Ureter (tissue), 1 donor: ENCODE measurements at regions not wholly inside any gene's neighbourhood (a gene's known extent, or its start where the extent isn't known, plus 50 kb on each side); places are given as distances from the start of the nearest gene placed in this dataset.
"Not testable (repeated sequence)": the region's sequence is repeated elsewhere in the genome, so short reads cannot be mapped to it uniquely, and the experiment has no call there.

ENCODE experiments used
- DNase-seq: peaks from one replicate; pipeline ENCODE4 v3.0.0-alpha.2; 2020; ENCODE audit warnings: low spot score
- donor health status: DM: yes; HTN: yes; CAD: no.

DNA sequence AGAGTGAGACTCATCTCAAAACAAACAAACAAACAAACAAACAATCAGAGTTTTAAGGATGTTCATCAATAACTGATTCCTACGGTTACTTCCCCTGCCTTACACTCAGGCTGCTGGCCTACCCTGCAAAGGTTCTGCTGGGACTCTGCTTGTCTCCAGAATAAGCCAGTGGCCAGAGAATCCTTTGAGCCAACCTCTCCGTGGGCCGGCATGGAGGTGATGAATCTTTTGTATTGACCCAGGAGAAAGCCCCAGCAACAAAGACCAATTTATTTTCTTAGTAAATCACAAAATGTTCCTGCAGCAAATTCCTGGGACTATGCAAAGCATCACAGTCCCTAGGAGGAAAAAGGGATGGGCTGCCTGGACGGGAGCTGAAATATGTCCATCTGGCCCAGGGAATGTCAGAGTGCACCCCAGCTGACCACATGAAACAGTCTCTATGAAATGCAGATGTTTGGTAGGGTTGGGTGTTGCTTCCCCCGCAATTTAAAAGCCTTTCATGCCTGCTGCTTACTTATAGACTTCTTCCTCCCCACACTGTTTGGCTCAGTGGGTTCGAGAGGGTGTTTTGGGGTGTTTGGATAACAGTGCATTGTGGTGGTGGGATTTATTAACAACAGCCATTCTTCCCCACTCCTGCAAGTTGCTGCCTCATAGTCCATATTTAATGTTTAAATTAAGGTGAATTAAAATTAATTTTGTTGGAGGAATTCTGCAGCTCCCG, 185.9 kb upstream of the IRF2BP2 start:
- not testable (repeated sequence) for DNase-seq

DNA sequence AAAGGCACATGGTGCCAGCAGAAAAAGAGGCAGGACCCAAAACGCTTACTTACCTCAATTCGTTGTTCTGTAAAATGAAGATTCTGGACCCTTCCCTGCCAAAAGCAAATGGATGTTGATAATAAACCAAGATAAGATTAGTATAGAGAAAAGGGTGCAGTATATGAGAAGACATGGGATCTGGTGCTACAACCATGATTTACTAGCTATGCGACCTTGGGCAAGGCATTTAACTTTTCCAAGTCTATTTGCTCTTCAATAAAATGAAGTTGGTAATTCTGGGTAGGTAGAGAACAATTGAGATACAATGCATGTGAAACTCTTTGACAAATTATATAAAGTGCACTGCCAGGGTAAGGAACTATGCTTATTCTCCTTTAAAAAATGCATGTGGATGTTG, 185.0 kb upstream of the IRF2BP2 start:
- not testable (repeated sequence) for DNase-seq

DNA sequence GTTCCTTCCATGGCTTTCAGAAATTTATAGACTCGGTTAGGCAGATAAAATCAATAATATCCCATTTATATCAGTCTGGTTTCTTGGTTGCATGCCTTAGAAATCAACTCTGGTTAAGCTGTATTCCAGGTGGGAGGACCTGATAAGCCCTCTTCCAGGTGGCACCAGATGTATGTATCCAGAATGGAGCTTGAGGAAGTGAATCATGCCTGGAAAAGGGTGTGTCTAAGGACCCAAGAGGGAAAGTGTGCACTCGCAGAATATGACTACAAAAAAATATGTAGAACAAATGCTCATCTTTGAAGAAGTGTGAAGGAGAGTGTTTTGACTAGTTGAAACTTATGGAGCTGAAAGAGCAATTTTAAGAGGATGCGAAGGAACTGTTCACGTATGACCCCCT, 184.5 kb upstream of the IRF2BP2 start:
- DNase-seq = not testable (repeated sequence)

DNA sequence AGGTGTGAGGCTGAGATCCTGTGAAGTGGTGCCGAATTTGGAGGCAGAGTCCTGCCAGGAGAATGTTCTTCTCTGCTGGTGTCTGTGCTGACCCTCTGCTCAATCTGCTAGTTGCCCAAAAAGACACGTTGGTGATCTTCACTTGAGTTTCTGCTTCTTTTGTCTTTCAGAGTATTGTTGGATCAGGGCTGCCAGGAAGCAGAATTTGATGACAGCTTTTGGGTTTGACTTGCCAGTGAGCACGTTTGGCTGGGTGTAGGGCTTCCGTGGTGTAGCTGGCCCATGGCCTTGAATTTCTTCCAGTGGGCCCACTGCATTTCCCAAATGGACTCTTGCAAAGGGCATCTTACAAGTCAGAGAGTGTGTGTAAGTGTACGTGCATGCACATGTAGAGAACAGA, 183.9 kb upstream of the IRF2BP2 start:
- DNase-seq = not testable (repeated sequence)

DNA sequence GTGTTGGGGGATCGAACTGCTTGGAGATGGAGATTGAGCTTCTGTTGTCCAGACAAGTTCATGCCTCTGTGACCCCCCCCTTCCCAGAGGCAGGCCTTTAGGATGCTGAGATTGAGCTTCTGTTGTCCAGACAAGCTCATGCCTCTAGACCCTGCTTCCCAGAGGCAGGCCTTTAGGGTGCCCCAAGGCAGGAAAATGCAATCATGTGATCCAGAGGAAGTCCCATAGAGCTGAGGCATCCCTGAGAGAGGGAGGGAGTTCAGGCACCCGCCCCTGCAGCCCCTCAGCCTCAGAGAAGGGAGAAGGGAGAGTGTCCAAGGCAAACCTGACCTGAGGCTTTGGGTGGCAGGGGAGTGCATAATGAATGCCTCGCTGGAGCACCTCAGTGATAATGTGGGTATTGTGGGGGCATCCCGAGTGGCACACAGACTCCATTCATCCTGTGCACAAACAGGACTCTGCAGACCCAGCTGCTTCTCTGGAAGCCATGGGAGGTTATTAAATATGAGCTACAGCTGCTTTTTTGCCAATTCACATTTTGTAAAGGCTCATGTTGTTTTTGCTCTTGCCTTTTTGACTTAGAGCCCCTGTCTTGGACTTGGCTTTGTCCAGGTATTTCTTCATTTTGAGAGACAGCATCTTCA, 182.4 kb upstream of the IRF2BP2 start:
- DNase-seq = not testable (repeated sequence)

DNA sequence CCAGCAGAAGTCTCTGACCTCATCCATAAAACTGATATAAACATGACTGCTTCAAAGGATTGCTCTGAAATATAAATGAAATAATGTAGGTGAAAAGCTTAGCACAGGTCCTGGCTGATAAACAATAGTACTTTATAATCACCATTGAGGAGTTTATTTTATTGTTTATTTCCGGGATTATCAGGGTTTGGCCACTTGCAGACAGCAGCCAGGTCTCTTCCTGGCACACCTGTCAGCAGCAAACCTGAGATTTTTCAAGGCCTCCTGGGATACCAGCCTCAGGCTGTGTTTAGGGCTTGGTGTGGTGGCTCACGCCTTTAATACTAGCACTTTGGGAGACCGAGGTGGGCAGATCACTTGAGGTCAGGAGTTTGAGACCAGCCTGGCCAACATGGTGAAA, 181.6 kb upstream of the IRF2BP2 start:
- DNase-seq = not testable (repeated sequence)

DNA sequence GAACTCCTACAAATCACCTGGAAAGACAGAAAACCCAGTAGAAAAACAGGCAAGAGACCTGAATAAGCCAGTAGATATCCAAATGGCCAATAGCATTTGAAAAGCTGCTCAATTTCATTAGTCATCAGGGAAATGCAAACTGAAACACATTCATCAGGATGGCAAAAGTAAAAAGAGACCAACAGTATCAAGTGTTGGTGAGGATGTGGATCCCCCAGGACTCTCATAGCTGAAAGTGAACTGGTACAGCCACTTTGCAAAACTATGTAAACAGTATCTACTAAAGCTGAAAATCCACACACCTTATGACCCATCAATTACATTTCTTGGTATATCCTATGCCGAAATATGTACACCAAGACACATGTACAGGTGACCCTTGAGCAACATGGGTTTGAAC, 180.4 kb upstream of the IRF2BP2 start:
- DNase-seq = not testable (repeated sequence)

DNA sequence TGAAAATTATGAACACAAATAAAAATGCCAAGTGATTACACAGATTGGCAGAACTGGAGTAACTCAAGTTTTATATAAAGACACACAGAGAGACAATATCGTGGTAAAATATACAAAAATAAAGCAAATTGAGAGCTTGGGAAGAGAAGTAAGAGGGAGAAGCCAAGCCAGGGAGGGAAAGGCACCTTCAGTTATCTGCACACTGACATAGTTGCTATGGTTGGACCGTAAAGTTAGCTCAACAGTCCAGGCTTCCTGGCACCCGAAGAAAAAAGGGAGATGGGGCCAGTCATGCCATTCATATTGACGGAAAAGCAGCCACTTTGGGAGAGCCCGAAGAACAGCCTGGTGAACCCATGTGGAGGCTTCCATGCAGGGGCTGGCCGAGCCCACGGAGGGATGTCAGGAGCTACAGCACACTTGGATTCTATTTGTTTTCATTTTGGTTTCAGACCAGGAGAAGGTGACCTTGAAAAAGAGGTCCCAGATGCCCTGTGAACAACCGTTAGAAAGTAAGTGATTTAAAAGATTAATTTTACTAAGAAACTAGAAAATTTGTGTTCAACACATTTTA, 177.1 kb upstream of the IRF2BP2 start:
- DNase-seq = not testable (repeated sequence)

DNA sequence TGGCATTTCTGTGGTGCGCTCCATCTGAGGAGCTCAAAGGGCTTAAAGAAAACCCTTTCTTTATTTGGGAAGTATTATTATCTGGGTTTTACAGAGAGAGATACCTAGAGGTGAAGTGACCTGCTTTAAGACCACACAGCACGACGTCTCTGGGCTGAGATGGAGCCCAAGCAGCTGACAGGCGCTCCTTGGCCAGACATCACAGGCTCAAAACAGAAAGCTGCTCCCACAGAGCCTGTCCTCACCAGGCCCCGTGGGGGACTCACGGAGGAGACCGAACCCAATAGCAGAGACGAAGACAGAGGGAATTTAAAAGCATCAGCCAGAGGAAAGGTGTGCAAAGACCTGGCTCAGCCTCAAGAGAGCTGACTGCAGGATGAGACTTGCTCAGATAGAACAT, 175.9 kb upstream of the IRF2BP2 start:
- DNase-seq = not testable (repeated sequence)

DNA sequence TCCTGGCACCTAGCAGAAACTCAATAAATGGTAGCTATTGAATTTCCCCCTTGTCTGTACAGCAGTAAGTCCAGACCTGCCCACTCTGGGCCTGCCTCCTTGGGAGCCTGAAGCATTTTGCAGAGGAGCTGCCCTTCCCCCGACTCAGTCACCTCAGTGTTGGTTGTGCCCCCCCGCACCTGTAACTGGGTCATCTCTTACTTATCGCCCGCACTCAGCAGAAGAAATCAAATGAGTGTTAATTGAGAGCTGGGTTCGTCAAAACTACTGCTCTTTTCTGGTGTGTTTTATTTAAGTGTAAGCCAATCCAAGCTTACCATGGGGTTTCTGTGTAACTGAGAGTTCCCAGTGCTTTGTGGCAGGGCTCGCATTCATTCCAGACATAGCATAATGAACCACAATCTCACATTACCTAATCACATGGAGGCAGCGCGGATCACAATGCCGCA, 175.5 kb upstream of the IRF2BP2 start:
- DNase-seq = not testable (repeated sequence)

DNA sequence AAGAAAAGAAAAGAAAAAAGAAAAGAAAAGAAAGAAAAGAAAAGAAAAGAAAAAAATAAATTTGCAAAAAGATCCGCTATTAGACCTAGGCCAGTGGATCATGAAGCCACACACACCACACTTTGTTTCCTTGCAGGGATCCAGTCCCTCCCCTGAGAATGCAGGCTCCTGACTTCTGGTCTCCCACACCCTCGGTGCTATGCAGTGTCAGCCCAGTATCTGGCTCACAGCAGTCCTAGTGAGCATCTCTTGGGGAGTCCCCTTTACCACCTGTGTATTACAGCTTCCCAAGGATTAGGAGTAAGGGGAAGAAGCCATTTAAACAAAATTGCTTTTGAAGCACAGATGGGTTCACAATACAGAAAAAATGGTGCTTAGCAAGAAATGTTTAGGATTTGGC, 174.1 kb upstream of the IRF2BP2 start:
- not testable (repeated sequence) for DNase-seq

DNA sequence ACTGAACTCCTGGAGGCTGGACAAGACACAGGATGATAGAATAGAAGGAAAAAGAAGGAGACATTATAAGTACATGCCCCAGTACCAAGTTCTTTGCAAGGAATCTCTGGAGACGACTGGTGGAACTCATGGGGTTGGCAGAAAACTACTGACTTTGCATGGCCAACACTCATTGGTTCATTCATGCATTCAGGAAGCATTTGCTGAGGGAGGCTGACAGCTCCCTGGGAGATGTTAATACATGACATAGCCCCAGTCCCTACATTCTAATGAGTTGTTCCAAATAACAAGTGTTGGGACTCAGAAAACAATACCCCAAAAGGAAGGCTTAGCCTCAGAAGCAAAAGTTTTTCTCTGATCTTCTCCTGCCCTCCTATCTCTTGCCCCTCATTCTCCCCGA, 172.8 kb upstream of the IRF2BP2 start:
- no peak for DNase-seq

DNA sequence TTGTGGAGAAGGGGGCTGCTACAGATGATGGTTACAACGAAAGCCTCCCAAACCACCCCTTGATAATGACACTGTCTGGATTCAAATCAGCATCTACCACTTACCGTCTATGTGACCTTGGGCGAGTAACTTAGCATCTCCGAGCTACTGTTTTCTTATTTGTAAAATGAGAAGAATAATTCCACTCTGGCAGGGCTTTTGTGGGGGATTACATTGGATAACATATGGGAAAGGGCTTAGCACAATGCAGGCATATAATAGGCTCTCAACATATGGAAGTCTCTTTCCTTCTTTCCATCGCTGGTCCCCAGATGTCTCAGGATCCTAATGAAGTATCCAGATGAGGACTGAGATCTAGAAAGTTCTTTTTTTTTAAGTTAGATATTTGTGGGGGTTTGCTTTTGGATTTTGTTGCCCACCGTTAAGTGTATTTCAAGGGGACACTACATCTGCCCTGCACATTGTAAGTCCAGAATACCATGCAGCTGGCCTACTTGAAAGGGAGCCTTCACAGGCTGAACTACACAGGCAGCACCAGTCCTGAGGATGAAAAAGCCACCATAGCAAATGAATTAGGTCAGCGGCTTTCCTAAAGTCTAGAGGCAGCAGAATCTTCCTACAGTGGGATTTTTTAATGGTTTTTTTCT, 172.2 kb upstream of the IRF2BP2 start:
- no peak for DNase-seq

DNA sequence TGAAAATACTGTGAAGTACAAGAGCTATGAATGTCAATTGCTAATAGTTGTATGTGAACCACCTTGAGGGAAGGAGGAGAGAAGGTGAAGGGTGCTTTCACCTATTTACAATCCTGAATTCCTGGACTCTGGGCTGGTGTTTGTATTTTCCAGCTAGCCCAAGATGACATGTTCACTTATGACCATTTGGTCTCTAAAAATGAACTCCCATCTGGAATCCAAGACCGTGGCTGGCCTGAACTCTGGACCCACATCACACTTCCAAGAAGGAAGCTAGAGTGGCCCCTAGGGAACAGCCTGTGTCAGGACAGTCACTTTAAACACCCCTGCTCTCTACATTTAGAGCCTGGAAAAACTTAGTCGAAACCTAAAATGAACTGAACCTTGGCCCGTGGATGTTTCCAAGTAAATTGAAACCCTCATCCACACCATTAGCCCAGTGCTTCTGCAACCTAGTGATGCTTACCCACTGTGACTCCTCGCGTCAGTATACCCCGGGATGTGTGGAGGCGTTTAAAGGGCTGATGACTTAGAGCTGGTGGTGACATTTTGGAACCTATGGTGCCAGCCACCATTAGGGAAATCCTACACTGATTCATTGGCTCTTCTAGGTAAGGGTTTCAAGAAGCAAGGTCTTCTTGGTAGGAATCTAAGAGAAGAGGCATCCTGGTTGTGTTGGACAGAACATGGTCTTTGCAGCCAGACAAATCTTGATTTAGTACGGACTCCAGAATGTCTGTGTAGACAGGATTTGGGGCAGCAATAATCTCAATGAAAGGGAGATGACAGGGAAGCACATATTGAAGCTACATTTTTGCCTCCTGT, 171.5 kb upstream of the IRF2BP2 start:
- peak; percentile 53 for DNase-seq

DNA sequence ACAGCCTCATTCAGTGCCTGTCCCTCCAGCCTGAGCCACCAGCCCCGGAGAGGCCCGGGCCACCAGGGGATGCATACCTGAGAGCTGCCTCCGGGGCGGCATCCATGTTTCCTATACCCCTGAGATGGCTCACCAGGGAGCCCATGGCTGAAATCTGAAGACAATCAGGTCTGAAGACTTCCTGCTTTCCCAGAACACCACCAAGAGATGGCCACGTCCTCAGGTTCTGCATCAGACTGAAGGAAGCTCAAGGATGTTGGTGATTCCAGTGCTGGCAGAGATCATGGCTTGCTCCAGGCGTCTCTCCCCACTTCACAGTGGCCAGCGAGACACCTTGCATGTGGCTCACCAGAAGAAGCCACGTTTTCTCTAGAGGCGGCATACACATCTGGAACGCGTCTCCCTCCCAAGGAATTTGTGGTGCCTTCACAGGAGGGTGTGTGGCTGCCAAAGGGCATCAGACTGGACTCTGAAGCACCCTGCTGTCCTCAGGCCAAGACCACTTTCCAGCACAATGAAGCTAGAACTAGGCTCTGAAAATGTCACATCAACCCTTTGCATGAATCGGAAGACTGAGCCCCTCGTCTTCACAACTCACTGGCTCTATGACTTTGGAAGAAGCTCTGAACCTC, 170.7 kb upstream of the IRF2BP2 start:
- DNase-seq = peak; percentile 59

DNA sequence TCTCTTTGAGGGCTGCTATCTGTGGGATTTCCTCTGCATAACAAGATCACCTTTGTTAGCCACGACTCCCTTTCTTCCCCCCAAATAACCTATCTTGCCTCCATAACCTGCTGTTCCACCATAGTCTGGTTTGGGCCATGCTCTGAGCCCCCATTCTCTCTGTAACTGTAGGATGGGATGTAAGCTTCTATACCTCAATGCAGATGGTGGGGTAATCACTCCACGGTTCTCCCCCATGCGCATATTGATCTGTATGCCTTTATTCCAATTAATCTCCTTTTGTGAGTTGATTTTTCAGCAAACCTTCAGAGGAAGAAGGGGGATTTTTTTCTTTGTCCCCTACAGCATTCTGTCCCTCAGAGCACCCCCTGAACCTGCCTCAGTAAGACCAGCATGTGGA, 170.1 kb upstream of the IRF2BP2 start:
- no peak for DNase-seq

DNA sequence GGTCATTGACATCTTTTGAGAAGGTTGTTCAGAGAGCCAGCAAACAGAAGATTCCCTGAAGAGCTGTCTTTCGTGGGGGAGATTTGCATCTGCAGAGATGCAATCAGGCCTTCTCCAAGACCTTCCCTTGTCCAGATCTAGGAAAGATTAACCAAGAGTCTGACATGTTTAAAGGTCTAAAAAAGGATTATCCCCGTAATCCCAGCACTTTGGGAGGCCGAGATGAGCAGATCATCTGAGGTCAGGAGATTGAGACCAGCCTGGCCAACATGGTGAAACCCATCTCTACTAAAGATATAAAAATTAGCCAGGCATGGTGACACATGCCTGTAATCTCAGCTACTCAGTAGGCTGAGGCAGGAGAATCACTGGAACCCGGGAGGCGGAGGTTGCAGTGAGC, 169.6 kb upstream of the IRF2BP2 start:
- peak; percentile 39 for DNase-seq

DNA sequence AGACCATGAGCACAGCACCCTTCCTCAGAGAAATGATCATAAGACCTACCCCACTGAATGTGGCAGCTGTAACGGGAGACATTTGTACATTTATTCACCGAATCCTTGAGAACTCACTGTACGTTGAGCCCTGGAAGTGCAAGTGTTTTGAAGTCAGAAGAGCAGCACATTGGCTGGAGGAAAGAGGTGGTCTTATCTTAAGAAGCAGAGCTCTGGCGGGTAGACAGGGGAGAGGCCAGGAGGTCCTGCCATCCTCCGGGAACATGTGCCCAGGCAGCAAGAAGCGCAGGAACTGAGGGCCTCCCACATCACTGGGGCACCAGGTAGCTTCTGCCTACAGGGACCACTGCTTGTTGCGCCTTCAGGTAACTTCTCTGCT, 169.2 kb upstream of the IRF2BP2 start:
- peak; percentile 52 for DNase-seq

DNA sequence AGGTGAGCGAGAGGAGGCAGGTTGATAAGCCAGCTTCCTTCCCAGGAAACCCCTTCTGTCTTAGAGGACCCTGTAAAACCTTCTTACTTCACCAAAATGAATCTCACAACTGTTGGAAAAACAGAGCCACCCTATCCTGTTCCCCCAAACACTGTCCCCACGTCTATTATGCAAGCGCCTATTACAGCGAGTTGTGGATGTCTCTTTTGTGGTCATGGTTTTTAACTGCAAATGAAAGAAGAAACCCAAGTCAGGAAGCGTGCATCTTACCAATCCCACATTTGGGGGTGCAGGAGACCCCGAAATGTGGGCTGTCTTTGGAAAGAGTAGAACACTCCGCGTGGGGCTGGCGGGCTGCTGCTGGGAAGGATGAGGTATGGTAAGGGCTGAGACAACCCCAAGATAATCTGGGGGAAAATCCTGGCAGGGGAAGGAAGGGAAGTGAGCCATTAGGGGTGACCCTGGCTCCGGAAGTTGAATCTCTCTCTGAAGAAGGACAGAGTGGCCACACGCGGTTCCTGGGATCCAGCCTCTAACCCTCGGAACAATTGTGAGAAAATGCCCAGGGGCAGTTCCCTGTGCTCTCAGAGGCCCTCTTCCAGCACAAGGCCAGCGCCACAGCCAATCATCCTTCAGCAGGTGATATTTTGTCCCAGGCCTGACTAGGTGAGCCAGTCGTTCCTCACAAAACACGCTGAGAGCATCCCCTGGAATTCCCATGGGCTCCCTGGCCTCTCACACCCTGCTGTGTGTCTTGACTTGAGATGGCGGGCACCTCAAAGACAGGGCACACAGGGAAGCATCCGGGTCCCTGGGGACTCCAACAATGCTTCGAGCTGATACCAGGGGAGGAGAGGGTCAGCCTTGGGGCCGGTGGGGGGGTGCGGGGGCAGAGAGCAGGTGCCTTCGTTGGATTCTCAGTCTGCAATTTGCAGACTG, 168.5 kb upstream of the IRF2BP2 start:
- peak; percentile 53 for DNase-seq

DNA sequence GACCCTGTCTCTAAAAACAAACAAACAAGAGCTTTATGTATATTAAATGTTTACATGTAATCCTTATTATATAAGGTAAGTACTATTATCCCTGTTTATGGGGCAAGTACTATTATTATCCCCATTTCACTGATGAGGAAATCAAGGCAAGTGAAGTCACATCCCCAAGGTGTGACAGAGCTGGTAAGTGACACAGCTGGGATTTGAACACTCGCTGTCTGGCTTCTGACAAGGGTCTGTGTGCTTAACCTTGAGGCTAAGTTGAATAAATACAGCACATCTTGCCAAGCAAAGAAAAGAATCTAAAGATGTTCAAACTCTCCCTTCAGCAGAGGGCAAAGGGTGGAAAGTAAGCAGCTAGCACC, 167.9 kb upstream of the IRF2BP2 start:
- no peak for DNase-seq
